ENCODE measurements at regions not wholly inside any gene's neighbourhood (a gene's known extent, or its start where the extent isn't known, plus 50 kb on each side); places are given as distances from the start of the nearest gene placed in this dataset.
"Not testable (repeated sequence)": the region's sequence is repeated elsewhere in the genome, so short reads cannot be mapped to it uniquely, and the experiment has no call there.

- no peak for DNase-seq
These were observed 75.1 kb downstream of the HAUS1 start for GRCh38 chr18:46179306-46179705.

GRCh38 chr18:46182633-46183358 is 78.6 kb downstream of the HAUS1 start:
- no peak for DNase-seq

- DNase-seq = not testable (repeated sequence)
These were observed 80.1 kb downstream of the HAUS1 start for GRCh38 chr18:46184296-46184695.

- DNase-seq = no peak
These were observed 80.5 kb downstream of the HAUS1 start for GRCh38 chr18:46184727-46185126.

- no peak for DNase-seq
These were observed 86.5 kb downstream of the HAUS1 start for GRCh38 chr18:46190667-46191066.

GRCh38 chr18:46196627-46197243 is 92.5 kb downstream of the HAUS1 start:
- DNase-seq = no peak

GRCh38 chr18:46199515-46200147 is 95.4 kb downstream of the HAUS1 start:
- DNase-seq = no peak

- not testable (repeated sequence) for DNase-seq
These were observed 96.2 kb downstream of the HAUS1 start for GRCh38 chr18:46200178-46201055.

- DNase-seq = no peak
These were observed 100.0 kb downstream of the HAUS1 start for GRCh38 chr18:46204143-46204542.

- no peak for DNase-seq
These were observed 103.8 kb downstream of the HAUS1 start for GRCh38 chr18:46207985-46208384.

- no peak for DNase-seq
These were observed 105.0 kb downstream of the HAUS1 start for GRCh38 chr18:46209161-46209560.

GRCh38 chr18:46211816-46212215 is 107.6 kb downstream of the HAUS1 start:
- DNase-seq = no peak

- DNase-seq = no peak
These were observed 108.2 kb downstream of the HAUS1 start for GRCh38 chr18:46212398-46212797.

- no peak for DNase-seq
These were observed 109.1 kb downstream of the HAUS1 start for GRCh38 chr18:46213295-46213694.

- DNase-seq = no peak
These were observed 110.2 kb downstream of the HAUS1 start for GRCh38 chr18:46214435-46214834.

GRCh38 chr18:46215902-46216723 is 111.9 kb downstream of the HAUS1 start:
- DNase-seq = no peak

- DNase-seq = no peak
These were observed 115.9 kb downstream of the HAUS1 start for GRCh38 chr18:46220116-46220515.

GRCh38 chr18:46222093-46222492 is 117.9 kb downstream of the HAUS1 start:
- no peak for DNase-seq

- DNase-seq = no peak
These were observed 118.7 kb downstream of the HAUS1 start for GRCh38 chr18:46222710-46223360.

GRCh38 chr18:46224181-46224775 is 120.1 kb downstream of the HAUS1 start:
- no peak for DNase-seq

- no peak for DNase-seq
These were observed 122.3 kb downstream of the HAUS1 start for GRCh38 chr18:46226461-46226860.
